AG20443 (cell line): ENCODE measurements at regions not wholly inside any gene's neighbourhood (a gene's known extent, or its start where the extent isn't known, plus 50 kb on each side); places are given as distances from the start of the nearest gene placed in this dataset.
"Not testable (repeated sequence)": the region's sequence is repeated elsewhere in the genome, so short reads cannot be mapped to it uniquely, and the experiment has no call there.

Experiments
- DNase-seq: peaks from one replicate; pipeline ENCODE4 v3.0.0; 2012; ENCODE audit warnings: low spot score, mixed read lengths

DNA sequence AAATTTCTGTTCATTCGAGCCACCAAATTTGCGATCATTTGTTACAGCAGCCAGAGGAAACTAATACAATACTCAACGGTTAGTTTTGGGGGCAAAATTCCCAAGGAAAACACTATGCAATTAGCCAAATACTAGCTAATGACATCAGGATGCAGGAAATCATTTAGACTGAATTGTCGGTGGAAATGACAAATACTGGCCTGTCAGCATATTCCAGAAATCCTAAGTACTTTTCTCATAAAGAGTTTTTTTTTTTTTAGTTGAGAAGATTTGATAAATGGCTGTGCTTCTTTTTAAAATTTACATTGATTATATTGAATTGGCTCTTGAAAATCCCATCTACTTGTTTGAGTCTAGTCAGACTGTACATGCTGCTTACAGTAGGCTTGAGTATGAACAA is 410.1 kb downstream of the SUCLG1 start:
- DNase-seq, result no peak

DNA sequence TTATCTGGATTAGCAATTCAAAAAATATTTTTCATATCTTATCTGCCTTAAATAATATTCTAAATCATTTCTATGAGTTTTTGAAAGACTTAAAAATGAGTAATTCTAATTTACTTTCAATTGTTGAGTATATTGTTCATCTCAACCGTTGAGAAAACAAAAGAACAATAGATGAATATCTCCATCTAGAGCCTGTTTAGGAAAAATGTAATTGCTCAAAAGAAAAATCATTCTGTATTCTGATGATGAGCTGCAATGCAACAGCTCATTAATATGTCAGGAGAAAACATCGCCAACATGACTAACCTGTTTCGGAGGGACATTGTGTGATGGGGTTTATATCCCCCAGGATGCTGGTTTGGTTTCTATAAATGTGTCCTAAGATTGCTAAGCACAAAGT is 417.6 kb downstream of the SUCLG1 start:
- DNase-seq, result no peak

- no peak for DNase-seq
Observed at GRCh38 chr2:84040281-84040680, 418.8 kb downstream of the SUCLG1 start.

DNA sequence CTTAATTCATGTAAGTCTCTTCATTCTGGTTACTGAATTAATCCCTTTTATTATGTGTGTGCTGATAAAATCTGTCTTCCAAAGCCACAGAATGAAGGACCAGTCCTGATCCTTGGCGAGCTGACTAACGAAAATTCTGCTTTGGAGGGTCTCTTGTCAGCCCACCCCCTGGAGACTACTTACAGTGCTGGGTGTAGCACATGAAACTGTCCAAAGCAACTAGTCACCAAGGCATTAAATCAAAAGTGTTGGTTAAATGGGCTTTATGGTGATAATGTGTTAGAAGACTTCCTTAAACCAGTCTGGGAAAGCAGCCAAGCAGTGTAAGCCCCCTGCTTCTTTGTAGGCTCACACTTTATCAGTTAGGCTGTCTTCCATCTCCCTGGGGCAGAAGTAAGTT is 420.2 kb downstream of the SUCLG1 start:
- no peak for DNase-seq

- DNase-seq, result no peak
Observed at GRCh38 chr2:84033347-84033974, 425.6 kb downstream of the SUCLG1 start.

DNA sequence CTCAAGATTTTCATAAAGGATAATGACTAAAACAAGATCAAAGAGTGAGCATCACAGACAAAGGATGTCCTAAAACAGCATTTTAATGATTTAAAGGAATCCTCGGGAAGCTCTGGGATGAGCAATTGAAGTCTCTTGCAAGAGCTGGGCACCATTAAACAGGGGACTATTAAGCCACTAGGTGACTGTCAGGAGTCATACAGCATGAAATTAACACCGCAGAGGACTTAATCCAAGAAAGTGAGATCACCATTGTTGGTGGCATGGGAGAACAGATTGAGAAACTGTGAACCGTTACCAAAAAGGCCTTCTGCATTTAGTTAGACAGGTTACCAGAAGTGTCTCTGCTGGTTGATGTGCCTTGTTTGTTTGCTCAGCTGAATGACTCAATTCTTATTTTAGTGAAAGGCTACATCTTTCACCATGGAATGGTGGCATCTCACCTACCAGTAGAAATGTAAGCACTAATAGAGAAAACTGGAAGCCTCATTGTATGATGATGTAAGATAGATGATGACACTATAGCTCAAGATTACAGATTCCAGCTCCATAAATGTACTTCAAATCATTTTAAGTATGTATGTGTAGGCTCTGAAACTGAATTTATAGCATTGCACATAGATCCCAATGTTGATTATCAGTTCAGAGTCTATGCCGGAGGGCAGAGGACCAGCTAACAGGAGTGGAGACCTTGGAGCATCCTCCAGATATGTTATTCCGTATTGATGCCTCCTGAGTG is 427.6 kb downstream of the SUCLG1 start:
- DNase-seq, result no peak

- DNase-seq, result no peak
Observed at GRCh38 chr2:84029903-84030575, 429.0 kb downstream of the SUCLG1 start.

DNA sequence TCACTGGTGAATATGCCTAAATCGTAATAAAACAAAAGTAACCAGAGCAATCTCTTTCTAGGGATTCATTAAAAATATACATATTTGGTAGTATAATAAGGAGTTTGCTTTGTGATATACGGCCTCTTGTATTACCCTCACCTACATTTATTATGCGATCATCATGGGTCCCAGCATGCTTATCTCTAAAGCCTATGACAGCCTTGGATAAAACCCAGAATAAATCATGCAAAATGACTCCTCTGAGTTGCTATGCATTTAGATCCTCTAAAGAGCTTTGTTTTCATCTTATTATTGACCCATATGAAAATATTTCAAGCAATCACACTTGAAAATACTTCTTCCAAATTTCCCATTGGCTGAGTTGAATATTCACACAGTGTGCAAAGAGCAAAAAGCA is 432.3 kb downstream of the SUCLG1 start:
- no peak for DNase-seq

DNA sequence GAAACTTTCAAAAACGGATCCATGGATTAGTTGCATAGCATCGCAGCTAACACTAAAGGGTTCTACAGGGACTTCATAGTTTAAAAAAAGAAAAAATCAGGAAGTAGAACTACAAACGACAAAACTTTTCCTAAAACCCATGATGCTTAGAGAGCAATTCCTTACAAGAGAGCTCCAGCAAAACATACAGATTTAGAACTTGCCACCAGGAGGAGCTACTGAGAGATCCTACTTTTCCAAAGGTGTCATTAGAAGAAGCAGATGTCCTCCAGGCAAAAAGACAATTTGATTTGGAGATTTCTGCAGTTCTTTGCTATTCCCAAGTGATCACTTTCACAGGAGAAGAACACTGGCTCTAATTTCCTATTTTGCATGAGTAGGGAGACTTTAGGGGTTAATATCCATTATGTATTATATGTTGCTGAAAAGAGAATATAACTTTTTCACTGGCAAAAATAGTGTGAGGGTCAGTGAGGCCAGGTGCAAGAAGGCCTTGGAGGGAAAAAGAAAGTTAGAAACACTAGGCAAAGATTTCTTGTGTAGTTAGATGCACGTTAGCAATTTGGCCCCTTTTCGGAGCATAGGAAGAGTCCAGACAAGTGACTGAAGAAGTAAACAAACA is 436.2 kb downstream of the SUCLG1 start:
- DNase-seq, result peak; percentile 39

DNA sequence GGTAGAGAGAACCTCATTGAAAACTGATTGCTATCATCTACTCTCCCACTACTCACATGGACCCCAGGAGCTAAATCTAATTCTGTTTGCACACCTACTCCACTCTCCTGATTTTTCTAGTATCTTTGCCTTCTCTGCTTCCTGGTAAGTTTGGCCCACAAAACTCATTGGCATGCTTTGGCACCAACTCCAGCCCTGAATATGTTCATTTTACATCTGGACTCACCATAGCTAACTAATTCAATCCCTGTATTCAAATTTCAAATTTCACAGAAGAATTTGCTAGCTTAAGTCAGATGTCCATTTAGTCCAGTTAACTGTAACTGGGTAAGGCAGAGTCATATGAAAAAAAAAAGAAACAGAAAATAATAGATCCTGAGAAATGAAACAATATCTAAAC is 442.1 kb downstream of the SUCLG1 start:
- no peak for DNase-seq

DNA sequence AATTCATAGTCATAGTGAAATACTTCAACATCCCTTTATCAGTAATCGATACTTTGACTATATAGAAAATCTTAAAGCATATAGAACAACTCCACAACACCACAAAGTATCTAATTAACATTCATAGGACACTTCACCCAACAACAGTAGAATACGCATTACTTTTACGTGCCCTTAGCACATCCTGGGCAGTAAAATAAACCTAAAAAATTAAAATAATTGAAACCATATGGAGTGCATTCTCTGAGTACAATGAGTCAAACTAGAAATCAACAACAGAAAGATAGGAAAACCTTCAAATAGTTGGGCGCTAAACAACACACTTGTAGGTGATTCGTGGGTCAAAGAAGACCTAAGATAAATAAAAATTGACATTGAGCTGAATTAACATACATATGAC is 442.9 kb downstream of the SUCLG1 start:
- no peak for DNase-seq

- no peak for DNase-seq
Observed at GRCh38 chr2:83997889-83998288, 461.2 kb downstream of the SUCLG1 start.

DNA sequence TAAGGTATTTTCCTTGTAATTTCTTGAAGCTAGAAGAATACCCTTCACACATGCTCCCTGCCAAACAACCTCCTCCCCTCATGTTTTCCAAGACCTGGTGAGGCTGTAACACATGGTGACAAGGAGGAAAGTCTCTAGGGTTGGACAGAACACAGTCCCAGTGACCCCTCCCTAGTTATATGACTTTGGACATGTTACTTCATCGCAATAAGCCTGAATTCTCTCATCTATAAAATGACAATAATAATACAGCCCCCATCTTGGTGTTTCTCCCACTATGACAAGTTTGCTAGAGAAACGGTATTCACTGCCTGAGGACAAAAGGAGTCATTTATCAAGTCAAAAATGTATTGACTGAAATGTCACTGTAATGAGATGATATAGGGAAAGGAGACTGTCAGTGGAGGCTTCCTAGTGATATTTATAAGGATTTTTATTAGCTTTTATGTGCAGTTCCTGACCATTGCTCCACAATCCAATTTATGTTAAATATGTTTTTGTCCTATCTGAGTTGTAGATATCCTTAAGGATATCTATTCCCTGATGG is 464.4 kb downstream of the SUCLG1 start:
- DNase-seq, result no peak

DNA sequence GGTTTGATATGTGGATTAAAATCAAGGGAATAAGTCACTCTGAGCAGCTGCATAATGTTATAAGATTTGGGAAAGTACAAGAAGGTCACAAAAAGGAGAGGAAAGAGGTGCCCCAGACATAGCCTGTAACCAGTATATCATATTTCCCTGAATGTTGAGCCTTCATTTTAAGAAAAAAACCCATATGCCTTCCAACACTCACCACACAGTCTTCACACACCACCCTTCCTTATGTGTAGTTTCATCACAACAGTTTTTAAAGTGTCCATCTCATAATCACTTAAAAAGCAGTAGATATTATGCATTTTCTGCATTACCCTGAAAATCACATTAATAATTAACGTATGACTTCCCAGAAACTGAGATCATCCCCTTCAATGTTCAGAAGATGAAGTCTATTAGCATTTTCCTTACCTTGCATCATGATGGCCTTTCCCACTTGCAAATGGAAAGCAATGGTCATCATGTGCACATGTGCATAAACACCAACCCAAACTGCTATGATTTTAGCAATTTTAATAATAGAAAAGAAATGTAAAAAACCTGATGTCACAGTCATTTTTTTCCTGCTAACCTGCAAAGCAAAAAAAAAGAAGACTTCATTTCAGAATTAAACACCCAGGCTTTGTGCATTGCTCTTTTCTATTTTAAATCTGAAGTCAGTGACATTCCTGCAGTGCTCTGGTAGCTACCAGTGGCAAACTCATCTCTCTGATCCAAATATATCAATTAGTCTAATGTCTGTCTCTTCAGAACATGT is 465.0 kb downstream of the SUCLG1 start:
- no peak for DNase-seq

DNA sequence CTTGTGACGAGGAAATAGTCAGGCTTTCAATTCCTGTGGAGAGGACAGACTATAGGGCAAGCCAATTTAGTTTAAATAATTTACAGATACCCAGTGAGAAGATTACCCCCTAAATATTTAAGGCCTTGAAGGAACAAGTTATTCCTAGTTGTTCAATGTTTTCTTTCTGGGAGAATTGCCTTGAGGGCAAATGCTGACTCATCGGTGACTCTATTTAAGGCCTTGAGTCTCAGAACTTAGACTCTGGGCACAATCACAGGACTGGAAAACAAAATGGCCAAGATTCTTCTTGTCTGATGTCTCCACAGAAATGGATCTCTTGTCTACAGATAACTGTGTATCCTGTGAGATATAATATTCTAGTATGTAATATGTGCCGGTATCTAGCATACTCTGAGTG is 467.1 kb downstream of the SUCLG1 start:
- DNase-seq, result no peak

DNA sequence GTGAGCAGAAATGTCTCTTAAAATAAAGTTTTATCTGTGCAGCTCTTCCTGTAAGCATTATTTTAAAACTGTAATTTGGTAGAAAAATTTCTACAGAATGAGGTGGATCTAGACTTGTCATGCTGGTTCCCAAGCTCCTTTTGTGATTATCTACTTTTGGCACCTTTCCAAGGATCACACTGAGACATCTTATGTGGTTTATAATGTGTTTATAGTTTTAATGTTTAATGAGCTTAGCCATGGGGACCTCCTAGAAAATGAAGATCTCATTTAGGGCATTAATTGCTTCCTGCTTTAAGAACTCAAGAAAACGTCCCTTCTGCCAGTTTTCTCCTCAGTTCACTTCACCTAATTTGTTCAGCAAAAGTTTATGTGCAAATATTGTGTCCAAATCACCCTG is 468.4 kb downstream of the SUCLG1 start:
- no peak for DNase-seq

DNA sequence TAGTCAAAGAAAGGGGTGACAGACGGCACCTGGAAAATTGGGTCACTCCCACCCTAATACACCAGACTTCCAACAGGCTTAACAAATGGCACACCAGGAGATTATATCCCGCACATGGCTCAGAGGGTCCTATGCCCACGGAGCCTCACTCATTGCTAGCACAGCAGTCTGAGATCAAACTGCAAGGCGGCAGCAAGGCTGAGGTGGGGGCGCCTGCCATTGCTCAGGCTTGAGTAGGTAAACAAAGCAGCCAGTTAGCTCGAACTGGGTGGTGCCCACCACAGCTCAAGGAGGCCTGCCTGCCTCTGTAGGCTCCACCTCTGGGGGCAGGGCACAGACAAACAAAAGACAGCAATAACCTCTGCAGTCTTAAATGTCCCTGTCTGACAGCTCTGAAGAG is 482.5 kb downstream of the SUCLG1 start:
- not testable (repeated sequence) for DNase-seq

GRCh38 chr2:83972128-83972527 is 487.0 kb downstream of the SUCLG1 start:
- no peak for DNase-seq

GRCh38 chr2:83971547-83971946 is 487.5 kb downstream of the SUCLG1 start:
- no peak for DNase-seq

DNA sequence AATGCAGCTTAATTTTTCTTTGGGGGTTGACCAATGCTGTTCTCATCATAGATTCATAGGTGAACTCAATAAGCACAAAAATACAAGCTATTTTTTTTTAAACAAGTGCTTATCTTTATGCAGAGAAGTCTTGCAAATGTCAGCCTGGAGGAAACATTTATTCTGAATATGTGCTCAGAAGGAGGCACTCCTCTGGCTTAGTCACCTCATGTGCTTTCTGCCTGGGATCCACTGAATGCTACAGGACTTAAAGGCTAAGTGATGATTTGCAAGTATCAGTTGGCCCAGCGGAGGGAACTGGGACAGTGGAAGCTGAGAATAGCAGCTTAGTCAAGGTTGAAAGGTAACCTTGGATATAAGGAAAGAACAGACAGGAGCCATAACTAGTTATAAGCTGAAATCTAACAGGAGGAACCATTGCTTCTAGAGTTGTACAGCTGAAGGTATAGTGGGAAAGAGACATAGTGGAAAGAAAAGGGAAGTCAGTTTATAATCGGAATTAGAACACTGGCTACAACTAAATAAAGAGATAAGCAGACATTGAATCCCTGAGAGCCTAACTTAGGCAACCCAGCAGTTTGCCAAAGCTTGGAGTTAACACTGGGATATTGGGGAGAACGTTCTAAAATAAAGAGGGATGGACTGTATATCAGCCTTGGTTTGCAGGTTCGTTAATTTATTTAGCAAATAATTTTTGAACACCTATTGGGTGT is 488.7 kb downstream of the SUCLG1 start:
- DNase-seq, result no peak

DNA sequence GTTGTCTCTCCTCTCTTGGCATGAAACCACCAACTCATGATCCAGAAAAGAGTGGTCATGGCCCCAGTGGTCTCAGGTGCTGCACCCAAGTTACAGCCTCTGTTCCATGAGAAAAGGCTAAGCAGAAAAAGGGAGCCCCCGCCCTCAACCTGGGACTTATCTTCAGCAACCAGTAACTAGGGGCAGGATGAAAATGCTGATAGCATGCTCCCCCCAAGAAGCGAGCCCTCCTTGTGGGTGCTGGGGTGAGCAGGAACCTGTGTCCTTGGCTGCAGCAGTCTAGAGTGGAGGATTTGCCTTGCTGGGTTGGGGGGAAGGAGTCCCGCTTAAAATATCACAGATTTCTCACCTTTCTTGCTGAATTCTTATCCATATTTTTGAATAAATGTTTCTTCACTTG is 490.0 kb downstream of the SUCLG1 start:
- no peak for DNase-seq
